ENCODE measurements at regions not wholly inside any gene's neighbourhood (a gene's known extent, or its start where the extent isn't known, plus 50 kb on each side); places are given as distances from the start of the nearest gene placed in this dataset.

DNA sequence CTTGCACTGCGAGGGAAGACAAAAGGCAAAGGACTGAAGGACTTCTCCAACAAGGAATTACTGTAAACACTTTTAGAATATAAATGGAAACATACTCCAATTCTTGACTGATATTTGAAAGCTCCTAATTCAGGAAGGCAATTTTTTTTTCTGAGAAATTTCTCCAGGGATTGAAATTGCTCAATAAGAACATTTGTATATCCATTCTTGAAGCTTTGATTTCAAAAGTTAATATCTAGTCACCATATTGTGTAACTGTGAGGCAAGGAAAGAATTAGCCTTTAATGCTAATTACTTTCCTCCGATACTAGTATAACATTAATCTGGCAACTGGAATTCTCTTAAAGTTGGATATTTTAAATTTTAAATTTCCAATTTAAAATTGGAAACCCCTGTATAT lies 188.4 kb upstream of the COL1A2 start:
- no peaks in the 10 kb centered on the region for H3K36me3 ChIP-seq (ENCODE audit: control insufficient read depth in 3 of 3, insufficient read depth in 3 of 3, low read length in 3 of 3)
- no peaks in the 10 kb centered on the region for H3K4me1 ChIP-seq (ENCODE audit: control insufficient read depth in 3 of 3, insufficient read depth in 3 of 3, low read length in 3 of 3)
- H3K27ac ChIP-seq (ENCODE audit: low read depth, low read length) = no peak overlapping the region
- no peaks in the 10 kb centered on the region for H3K27me3 ChIP-seq (ENCODE audit: control insufficient read depth in 3 of 3, insufficient read depth in 3 of 3, low read length in 3 of 3)
- no peak overlapping the region for H3K9ac ChIP-seq (ENCODE audit: low read depth in 1 of 3, low read length in 3 of 3)
- no peaks in the 10 kb centered on the region for H3K9me3 ChIP-seq (ENCODE audit: control insufficient read depth in 3 of 3, low read length in 3 of 3)
- H3K4me3 ChIP-seq (ENCODE audit: low read length in 3 of 3) = no peak overlapping the region

DNA sequence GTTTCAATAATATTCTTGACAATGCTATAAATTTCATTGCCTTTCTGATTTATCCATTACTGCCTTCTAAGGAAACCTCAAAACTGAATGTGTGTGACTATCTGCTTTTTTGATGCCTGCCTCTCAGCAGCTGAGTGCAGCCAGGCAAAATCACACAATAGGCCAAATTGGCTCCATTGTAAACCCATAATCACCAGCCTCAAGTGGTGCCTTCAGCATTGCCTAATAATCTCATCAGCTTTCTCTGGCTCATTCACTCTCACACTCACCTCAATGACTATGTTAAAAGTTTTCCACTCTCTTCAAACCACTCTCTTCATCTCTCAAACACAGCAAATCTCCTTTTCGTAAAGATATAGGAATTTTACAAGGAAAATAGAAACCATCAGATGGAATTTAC lies 182.5 kb upstream of the COL1A2 start:
- Histone ChIP-seq H3K9me3 (ENCODE audit: control insufficient read depth in 3 of 3, low read length in 3 of 3) (no peaks in the 10 kb centered on the region), H3K36me3 (ENCODE audit: control insufficient read depth in 3 of 3, insufficient read depth in 3 of 3, low read length in 3 of 3) (no peaks in the 10 kb centered on the region), H3K9ac (ENCODE audit: low read depth in 1 of 3, low read length in 3 of 3) (no peak overlapping the region), H3K4me3 (ENCODE audit: low read length in 3 of 3) (no peak overlapping the region), H3K4me1 (ENCODE audit: control insufficient read depth in 3 of 3, insufficient read depth in 3 of 3, low read length in 3 of 3) (no peaks in the 10 kb centered on the region), H3K27me3 (ENCODE audit: control insufficient read depth in 3 of 3, insufficient read depth in 3 of 3, low read length in 3 of 3) (no peaks in the 10 kb centered on the region), H3K27ac (ENCODE audit: low read depth, low read length) (no peak overlapping the region)

DNA sequence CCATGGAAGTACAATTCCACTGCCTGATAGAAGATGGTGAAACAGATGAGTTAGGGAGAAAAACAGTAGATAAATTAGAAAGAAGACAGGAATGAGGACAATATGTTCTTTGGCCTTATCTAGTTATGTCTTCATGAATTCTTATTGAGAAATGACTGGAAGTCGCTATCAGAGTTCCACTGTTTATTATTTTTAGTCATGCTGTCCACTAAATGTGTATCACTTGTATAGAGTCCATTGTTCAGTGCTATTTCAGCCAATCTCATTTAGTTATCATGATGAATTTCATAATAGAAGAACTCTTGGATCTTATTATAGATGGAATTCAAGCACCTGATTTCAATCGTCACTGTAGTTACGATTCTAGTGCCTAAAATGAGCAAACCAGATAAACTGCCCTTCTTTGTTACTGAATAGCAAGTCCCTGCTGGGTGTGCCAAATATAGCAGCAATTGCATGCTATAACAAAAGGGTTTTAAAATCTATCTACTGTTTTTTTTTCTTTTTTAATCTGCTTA lies 177.7 kb upstream of the COL1A2 start:
- H3K9me3 ChIP-seq (ENCODE audit: control insufficient read depth in 3 of 3, low read length in 3 of 3) = no peaks in the 10 kb centered on the region
- H3K4me3 ChIP-seq (ENCODE audit: low read length in 3 of 3) = no peak overlapping the region
- H3K4me1 ChIP-seq (ENCODE audit: control insufficient read depth in 3 of 3, insufficient read depth in 3 of 3, low read length in 3 of 3) = no peaks in the 10 kb centered on the region
- no peak overlapping the region for H3K27ac ChIP-seq (ENCODE audit: low read depth, low read length)
- no peak overlapping the region for H3K9ac ChIP-seq (ENCODE audit: low read depth in 1 of 3, low read length in 3 of 3)
- no peaks in the 10 kb centered on the region for H3K27me3 ChIP-seq (ENCODE audit: control insufficient read depth in 3 of 3, insufficient read depth in 3 of 3, low read length in 3 of 3)
- no peaks in the 10 kb centered on the region for H3K36me3 ChIP-seq (ENCODE audit: control insufficient read depth in 3 of 3, insufficient read depth in 3 of 3, low read length in 3 of 3)

DNA sequence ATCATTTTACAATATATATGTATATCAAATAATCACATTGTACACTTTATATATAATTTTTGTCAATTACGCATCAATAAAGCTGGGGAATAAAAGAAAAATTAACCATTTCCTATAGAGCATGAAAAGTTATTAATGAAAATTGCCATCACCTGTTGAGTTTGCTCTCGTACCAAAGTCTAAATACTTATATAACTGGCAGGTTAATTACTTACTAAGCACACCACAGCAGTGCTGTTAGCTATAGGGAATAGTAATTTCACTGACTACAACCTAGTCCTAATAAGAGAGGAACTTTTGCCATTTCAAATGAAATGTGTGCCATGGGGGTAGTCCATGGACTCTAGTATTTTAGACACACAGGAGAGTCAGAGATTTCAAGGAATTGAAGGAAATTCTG lies 176.9 kb upstream of the COL1A2 start:
- Histone ChIP-seq H3K36me3 (ENCODE audit: control insufficient read depth in 3 of 3, insufficient read depth in 3 of 3, low read length in 3 of 3) (no peaks in the 10 kb centered on the region), H3K27me3 (ENCODE audit: control insufficient read depth in 3 of 3, insufficient read depth in 3 of 3, low read length in 3 of 3) (no peaks in the 10 kb centered on the region), H3K4me1 (ENCODE audit: control insufficient read depth in 3 of 3, insufficient read depth in 3 of 3, low read length in 3 of 3) (no peaks in the 10 kb centered on the region), H3K4me3 (ENCODE audit: low read length in 3 of 3) (no peak overlapping the region), H3K9me3 (ENCODE audit: control insufficient read depth in 3 of 3, low read length in 3 of 3) (no peaks in the 10 kb centered on the region), H3K9ac (ENCODE audit: low read depth in 1 of 3, low read length in 3 of 3) (no peak overlapping the region), H3K27ac (ENCODE audit: low read depth, low read length) (no peak overlapping the region)

DNA sequence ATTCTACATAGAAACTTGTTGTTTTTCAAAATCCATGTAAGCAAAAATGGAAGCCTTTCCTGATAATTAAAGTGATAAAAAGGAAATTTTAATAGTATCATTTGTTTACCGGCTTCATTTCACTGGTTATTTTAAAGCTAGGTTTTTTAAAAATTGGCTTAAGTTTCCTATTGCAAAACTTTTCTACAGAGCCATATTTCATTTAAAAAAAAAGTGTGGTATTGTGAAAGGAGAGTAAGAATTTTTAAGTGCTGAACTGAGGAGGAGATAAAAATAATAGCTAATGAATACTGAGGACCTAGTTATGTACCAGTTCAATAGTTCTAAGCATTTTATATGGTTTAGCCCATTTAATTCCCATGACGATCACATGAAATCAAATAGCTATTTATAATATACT lies 172.2 kb upstream of the COL1A2 start:
- Histone ChIP-seq H3K27ac (ENCODE audit: low read depth, low read length) (no peak overlapping the region), H3K36me3 (ENCODE audit: control insufficient read depth in 3 of 3, insufficient read depth in 3 of 3, low read length in 3 of 3) (no peaks in the 10 kb centered on the region), H3K27me3 (ENCODE audit: control insufficient read depth in 3 of 3, insufficient read depth in 3 of 3, low read length in 3 of 3) (no peaks in the 10 kb centered on the region)

DNA sequence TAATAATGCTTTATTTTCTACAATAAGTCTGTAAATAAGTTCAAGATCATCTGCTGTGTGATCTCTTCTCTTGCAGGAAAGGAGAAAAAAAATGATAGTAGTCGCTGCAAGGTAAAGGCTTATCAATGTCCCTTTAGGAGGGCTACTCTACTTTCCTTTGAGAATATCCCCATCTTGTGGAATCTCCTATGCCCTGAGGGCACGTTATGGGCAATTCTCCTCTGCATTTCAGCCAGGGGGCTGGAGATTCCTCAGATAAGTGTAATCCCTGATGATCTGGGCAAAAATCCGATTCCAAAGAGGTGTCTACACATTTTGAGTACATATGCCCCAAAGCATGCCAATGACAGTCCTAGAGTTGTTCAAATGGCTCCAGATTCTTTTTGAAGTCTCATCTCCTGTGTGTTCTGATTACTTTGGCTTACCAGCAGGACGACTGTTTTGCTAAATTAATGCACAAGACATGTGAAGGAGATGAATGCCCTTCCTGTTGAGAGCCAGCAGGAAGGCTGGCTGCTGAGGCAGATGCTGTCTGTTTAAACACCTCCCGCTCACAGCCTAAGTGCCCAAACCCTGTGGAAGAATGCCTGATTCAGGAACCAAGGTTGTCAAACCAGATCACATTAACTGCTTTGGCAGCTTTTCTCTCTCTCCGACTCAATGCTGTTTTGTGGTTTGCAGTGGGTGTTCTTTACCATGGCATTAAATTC lies 171.2 kb upstream of the COL1A2 start:
- Histone ChIP-seq H3K36me3 (ENCODE audit: control insufficient read depth in 3 of 3, insufficient read depth in 3 of 3, low read length in 3 of 3) (no peaks in the 10 kb centered on the region), H3K4me3 (ENCODE audit: low read length in 3 of 3) (no peak overlapping the region), H3K9ac (ENCODE audit: low read depth in 1 of 3, low read length in 3 of 3) (no peak overlapping the region), H3K27me3 (ENCODE audit: control insufficient read depth in 3 of 3, insufficient read depth in 3 of 3, low read length in 3 of 3) (no peaks in the 10 kb centered on the region), H3K4me1 (ENCODE audit: control insufficient read depth in 3 of 3, insufficient read depth in 3 of 3, low read length in 3 of 3) (peaks cover 0 to 4% (median 0%) of the 10 kb centered on the region in 3 donors), H3K9me3 (ENCODE audit: control insufficient read depth in 3 of 3, low read length in 3 of 3) (no peaks in the 10 kb centered on the region), H3K27ac (ENCODE audit: low read depth, low read length) (no peak overlapping the region)

More for the DNA sequence above, 172.2 kb upstream of the COL1A2 start:
- no peaks in the 10 kb centered on the region for H3K9me3 ChIP-seq (ENCODE audit: control insufficient read depth in 3 of 3, low read length in 3 of 3)
- H3K9ac ChIP-seq (ENCODE audit: low read depth in 1 of 3, low read length in 3 of 3) = no peak overlapping the region
- no peak overlapping the region for H3K4me3 ChIP-seq (ENCODE audit: low read length in 3 of 3)
- H3K4me1 ChIP-seq (ENCODE audit: control insufficient read depth in 3 of 3, insufficient read depth in 3 of 3, low read length in 3 of 3) = peaks cover 0 to 4% (median 0%) of the 10 kb centered on the region in 3 donors

DNA sequence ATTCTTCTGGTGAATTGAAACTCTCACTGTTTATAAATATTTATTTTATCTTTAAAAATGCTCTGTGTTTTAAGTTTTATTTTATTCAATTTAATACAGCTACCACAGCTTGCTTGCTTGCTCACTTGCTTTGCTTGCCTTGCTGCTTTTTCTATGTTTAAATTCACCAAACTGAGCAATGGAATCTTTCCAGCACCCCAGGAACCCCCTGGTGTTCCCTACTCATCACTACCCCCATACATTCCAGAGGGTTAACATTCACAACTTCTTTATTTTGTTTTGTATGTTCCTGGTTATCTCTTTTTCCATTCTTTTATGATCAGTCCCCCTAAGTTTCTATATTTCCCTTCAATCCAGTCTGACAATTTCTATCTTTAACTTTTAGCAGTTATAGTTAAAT lies 166.5 kb upstream of the COL1A2 start:
- Histone ChIP-seq H3K36me3 (ENCODE audit: control insufficient read depth in 3 of 3, insufficient read depth in 3 of 3, low read length in 3 of 3) (no peaks in the 10 kb centered on the region), H3K27me3 (ENCODE audit: control insufficient read depth in 3 of 3, insufficient read depth in 3 of 3, low read length in 3 of 3) (no peaks in the 10 kb centered on the region), H3K9ac (ENCODE audit: low read depth in 1 of 3, low read length in 3 of 3) (no peak overlapping the region), H3K9me3 (ENCODE audit: control insufficient read depth in 3 of 3, low read length in 3 of 3) (no peaks in the 10 kb centered on the region), H3K4me1 (ENCODE audit: control insufficient read depth in 3 of 3, insufficient read depth in 3 of 3, low read length in 3 of 3) (peaks cover 0 to 4% (median 0%) of the 10 kb centered on the region in 3 donors), H3K27ac (ENCODE audit: low read depth, low read length) (no peak overlapping the region), H3K4me3 (ENCODE audit: low read length in 3 of 3) (no peak overlapping the region)

DNA sequence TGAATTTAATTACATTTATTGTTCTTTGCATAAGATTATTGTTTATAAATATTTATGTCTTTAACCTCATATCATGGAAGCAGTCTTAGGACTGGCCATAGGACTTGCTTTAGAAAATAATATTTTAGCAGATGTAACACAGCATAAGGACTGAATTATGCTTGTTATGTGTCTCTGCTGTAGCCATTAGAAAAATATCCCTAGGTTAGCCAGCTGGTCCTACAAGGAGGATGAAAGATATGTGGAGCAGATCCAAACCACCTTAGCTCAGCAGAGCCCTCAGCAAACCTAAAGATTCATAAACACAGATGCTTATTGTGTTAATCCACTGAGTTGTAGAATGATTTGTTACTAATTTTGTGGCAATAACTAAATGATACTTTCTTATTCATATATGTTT lies 166.0 kb upstream of the COL1A2 start:
- H3K9me3 ChIP-seq (ENCODE audit: control insufficient read depth in 3 of 3, low read length in 3 of 3) = no peaks in the 10 kb centered on the region
- H3K27ac ChIP-seq (ENCODE audit: low read depth, low read length) = no peak overlapping the region
- H3K4me3 ChIP-seq (ENCODE audit: low read length in 3 of 3) = no peak overlapping the region
- H3K36me3 ChIP-seq (ENCODE audit: control insufficient read depth in 3 of 3, insufficient read depth in 3 of 3, low read length in 3 of 3) = no peaks in the 10 kb centered on the region
- H3K9ac ChIP-seq (ENCODE audit: low read depth in 1 of 3, low read length in 3 of 3) = no peak overlapping the region
- H3K4me1 ChIP-seq (ENCODE audit: control insufficient read depth in 3 of 3, insufficient read depth in 3 of 3, low read length in 3 of 3) = peaks cover 0 to 2% (median 0%) of the 10 kb centered on the region in 3 donors
- no peaks in the 10 kb centered on the region for H3K27me3 ChIP-seq (ENCODE audit: control insufficient read depth in 3 of 3, insufficient read depth in 3 of 3, low read length in 3 of 3)

DNA sequence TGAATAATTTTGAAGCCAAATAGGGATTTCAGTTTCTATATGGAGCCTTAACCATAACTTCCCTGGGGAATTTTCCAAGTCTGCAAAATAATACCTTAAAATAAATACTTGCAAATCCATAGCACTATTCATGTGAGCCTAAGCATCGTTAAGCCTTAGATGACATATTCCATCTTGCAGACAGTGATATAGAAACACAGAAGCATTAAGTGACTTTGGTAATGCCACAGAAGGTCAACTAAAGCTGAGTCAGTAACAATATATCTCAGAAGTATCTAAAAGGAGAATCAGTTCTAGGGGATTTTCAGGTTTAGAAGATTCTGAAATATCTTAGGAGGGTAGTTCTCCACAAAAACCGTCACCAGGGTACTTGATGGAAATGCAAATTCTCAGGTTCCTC lies 163.4 kb upstream of the COL1A2 start:
- H3K4me3 ChIP-seq (ENCODE audit: low read length in 3 of 3) = no peak overlapping the region

DNA sequence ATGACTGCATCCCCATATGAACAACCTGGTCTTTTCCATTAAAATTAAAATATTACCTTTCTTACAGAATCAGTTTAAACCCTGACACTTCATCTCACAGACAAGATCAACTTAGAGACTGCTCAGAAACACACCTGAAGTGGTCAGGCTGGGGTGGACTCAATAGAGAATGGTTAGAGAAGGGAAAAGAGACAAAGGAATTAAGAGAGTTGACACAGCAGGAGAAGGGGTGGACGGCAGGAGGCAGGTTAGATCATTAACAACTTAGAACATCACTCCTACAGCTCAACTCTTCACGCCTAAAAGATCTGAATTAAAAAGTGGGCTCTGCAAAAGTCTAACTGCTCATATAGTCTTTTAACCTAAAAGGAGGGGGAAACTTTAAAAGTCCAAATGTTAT lies 157.7 kb upstream of the COL1A2 start:
- Histone ChIP-seq H3K9ac (ENCODE audit: low read depth in 1 of 3, low read length in 3 of 3) (no peak overlapping the region), H3K27me3 (ENCODE audit: control insufficient read depth in 3 of 3, insufficient read depth in 3 of 3, low read length in 3 of 3) (no peaks in the 10 kb centered on the region), H3K4me1 (ENCODE audit: control insufficient read depth in 3 of 3, insufficient read depth in 3 of 3, low read length in 3 of 3) (no peaks in the 10 kb centered on the region), H3K9me3 (ENCODE audit: control insufficient read depth in 3 of 3, low read length in 3 of 3) (no peaks in the 10 kb centered on the region), H3K27ac (ENCODE audit: low read depth, low read length) (no peak overlapping the region), H3K36me3 (ENCODE audit: control insufficient read depth in 3 of 3, insufficient read depth in 3 of 3, low read length in 3 of 3) (no peaks in the 10 kb centered on the region), H3K4me3 (ENCODE audit: low read length in 3 of 3) (no peak overlapping the region)

More for the DNA sequence above, 163.4 kb upstream of the COL1A2 start:
- H3K27ac ChIP-seq (ENCODE audit: low read depth, low read length) = no peak overlapping the region
- no peaks in the 10 kb centered on the region for H3K27me3 ChIP-seq (ENCODE audit: control insufficient read depth in 3 of 3, insufficient read depth in 3 of 3, low read length in 3 of 3)
- H3K9me3 ChIP-seq (ENCODE audit: control insufficient read depth in 3 of 3, low read length in 3 of 3) = no peaks in the 10 kb centered on the region
- H3K36me3 ChIP-seq (ENCODE audit: control insufficient read depth in 3 of 3, insufficient read depth in 3 of 3, low read length in 3 of 3) = no peaks in the 10 kb centered on the region
- H3K4me1 ChIP-seq (ENCODE audit: control insufficient read depth in 3 of 3, insufficient read depth in 3 of 3, low read length in 3 of 3) = no peaks in the 10 kb centered on the region
- H3K9ac ChIP-seq (ENCODE audit: low read depth in 1 of 3, low read length in 3 of 3) = no peak overlapping the region
